WTC11 (cell line): ENCODE measurements at regions not wholly inside any gene's neighbourhood (a gene's known extent, or its start where the extent isn't known, plus 50 kb on each side); places are given as distances from the start of the nearest gene placed in this dataset.

Source experiments
- ATAC-seq: fragments of 200-7000 bp; cut with Tn5 transposase; 2 replicates; pipeline ENCODE4 v1.10.0; 2021; ENCODE audit warnings: mild to moderate bottlenecking, moderate library complexity
- CTCF ChIA-PET: fragments of 300-600 bp; sonication (Branson Sonifier 250); formaldehyde crosslinking; loops from one replicate; lab custom pipeline; 2021; ENCODE audit warnings: antibody characterized with exemption; lab: Charles Lee
- POLR2A ChIA-PET: fragments of 350-600 bp; sonication (Branson Sonifier 250); formaldehyde crosslinking; loops from one replicate; lab custom pipeline; 2021; ENCODE audit warnings: antibody characterized with exemption; lab: Charles Lee
- DNase-seq: peaks from one replicate; pipeline ENCODE4 v3.0.0; 2021; ENCODE audit warnings: low spot score
- H3K27ac Mint-ChIP-seq: 2 replicates; pipeline ENCODE4 v1.8.0; 2021; ENCODE audit warnings: mixed read lengths
- H3K27me3 Mint-ChIP-seq: 2 replicates; pipeline ENCODE4 v1.8.0; 2021; ENCODE audit warnings: low read depth, mild to moderate bottlenecking, moderate library complexity, mixed read lengths
- H3K36me3 Mint-ChIP-seq: 2 replicates; pipeline ENCODE4 v1.8.0; 2021; ENCODE audit warnings: mixed read lengths
- H3K4me1 Mint-ChIP-seq: 2 replicates; pipeline ENCODE4 v1.8.0; 2022; ENCODE audit warnings: mixed read lengths
- H3K4me3 Mint-ChIP-seq: 2 replicates; pipeline ENCODE4 v1.8.0; 2021; ENCODE audit warnings: mild to moderate bottlenecking, moderate library complexity, mixed read lengths
- H3K9me3 Mint-ChIP-seq: 2 replicates; pipeline ENCODE4 v1.8.0; 2021; ENCODE audit warnings: mixed read lengths
- AR ChIP-seq: fragments of 250-450 bp; sonication (Bioruptor Pico); IDR thresholded peaks from 2 replicates; pipeline ENCODE4 v1.9.0; 2021; ENCODE audit warnings: mild to moderate bottlenecking
- ATF1 ChIP-seq: sonication (generic); formaldehyde crosslinking; IDR thresholded peaks from 2 replicates; pipeline ENCODE4 v1.8.1; 2023; ENCODE audit warnings: mild to moderate bottlenecking, moderate library complexity, missing genetic modification reagents
- E2F4 ChIP-seq: sonication (generic); formaldehyde crosslinking; IDR thresholded peaks from 2 replicates; pipeline ENCODE4 v1.8.1; 2022; ENCODE audit warnings: low read depth, mild to moderate bottlenecking, moderate library complexity, missing genetic modification reagents, borderline replicate concordance
- FOXK1 ChIP-seq: sonication (generic); formaldehyde crosslinking; IDR thresholded peaks from 2 replicates; pipeline ENCODE4 v1.8.0; 2022; ENCODE audit warnings: mild to moderate bottlenecking, moderate library complexity, missing genetic modification reagents
- GRHL2 ChIP-seq: fragments of 250-450 bp; sonication (Bioruptor Pico); IDR thresholded peaks from 2 replicates; pipeline ENCODE4 v1.8.0; 2022; ENCODE audit warnings: mild to moderate bottlenecking, moderate library complexity; ENCODE audit not compliant: insufficient replicate concordance, severe bottlenecking
- MAX ChIP-seq: sonication (generic); formaldehyde crosslinking; IDR thresholded peaks from 2 replicates; pipeline ENCODE4 v1.8.0; 2022; ENCODE audit warnings: mild to moderate bottlenecking, missing genetic modification reagents
- MXD4 ChIP-seq: fragments of 250-450 bp; sonication (Bioruptor Pico); IDR thresholded peaks from 2 replicates; pipeline ENCODE4 v1.8.0; 2021; ENCODE audit warnings: mild to moderate bottlenecking, moderate library complexity, borderline replicate concordance
- NFATC4 ChIP-seq: fragments of 250-450 bp; sonication (Bioruptor Pico); IDR thresholded peaks from 2 replicates; pipeline ENCODE4 v1.9.0; 2021; ENCODE audit warnings: mild to moderate bottlenecking
- NR3C1 ChIP-seq: sonication (generic); formaldehyde crosslinking; conservative IDR thresholded peaks from 2 replicates; pipeline ENCODE4 v1.8.1; 2023; ENCODE audit warnings: low read depth, mild to moderate bottlenecking, missing genetic modification reagents
- RELA ChIP-seq: sonication (generic); formaldehyde crosslinking; IDR thresholded peaks from 2 replicates; pipeline ENCODE4 v1.8.1; 2022; ENCODE audit warnings: missing genetic modification reagents, mild to moderate bottlenecking, borderline replicate concordance
- ZMAT4 ChIP-seq: fragments of 250-450 bp; sonication (Bioruptor Pico); IDR thresholded peaks from 2 replicates; pipeline ENCODE4 v1.9.0; 2021; ENCODE audit warnings: mild to moderate bottlenecking
- ZNF219 ChIP-seq: sonication (generic); formaldehyde crosslinking; IDR thresholded peaks from 2 replicates; pipeline ENCODE4 v1.8.0; 2023; ENCODE audit warnings: missing genetic modification reagents, mild to moderate bottlenecking, borderline replicate concordance
- ZNF263 ChIP-seq: sonication (generic); formaldehyde crosslinking; IDR thresholded peaks from 2 replicates; pipeline ENCODE4 v1.8.1; 2022; ENCODE audit warnings: low read depth, mild to moderate bottlenecking, moderate library complexity, missing genetic modification reagents
- ZNF416 ChIP-seq: fragments of 250-450 bp; sonication (Bioruptor Pico); IDR thresholded peaks from 2 replicates; pipeline ENCODE4 v1.9.0; 2021; ENCODE audit warnings: mild to moderate bottlenecking, inconsistent platforms
- TF ChIP-seq, protein P1 (sequence below): sonication (generic); formaldehyde crosslinking; IDR thresholded peaks from 2 replicates; pipeline ENCODE4 v1.8.0; 2022; ENCODE audit warnings: missing genetic modification reagents
- TF ChIP-seq, protein P2 (sequence below): fragments of 250-450 bp; sonication (Bioruptor Pico); IDR thresholded peaks from 2 replicates; pipeline ENCODE4 v1.8.0; 2021; ENCODE audit warnings: mild to moderate bottlenecking
- TF ChIP-seq, protein P3 (sequence below): sonication (generic); formaldehyde crosslinking; IDR thresholded peaks from 2 replicates; pipeline ENCODE4 v1.8.1; 2022; ENCODE audit warnings: missing genetic modification reagents, borderline replicate concordance

- H3K27ac Mint-ChIP-seq, result no peak overlapping the region
- no peaks in the 10 kb centered on the region for H3K9me3 Mint-ChIP-seq
- H3K36me3 Mint-ChIP-seq, result no peaks in the 10 kb centered on the region
- H3K27me3 Mint-ChIP-seq, result no peaks in the 10 kb centered on the region
- DNase-seq (no peak), ATAC-seq (no peak)
- H3K4me3 Mint-ChIP-seq, result no peak overlapping the region
- peaks cover 3% of the 10 kb centered on the region; the same call in 1 of the 2 replicates for H3K4me1 Mint-ChIP-seq
- ChIA-PET POLR2A (no interaction called here), CTCF (no interaction called here)
- TF ChIP-seq GRHL2, result no peak
- no peak for TF ChIP-seq MAX (CRISPR knock-in tag)
- no peak for TF ChIP-seq NR3C1 (CRISPR knock-in tag)
- no peak for TF ChIP-seq MXD4
- no peak for TF ChIP-seq ATF1 (CRISPR knock-in tag)
- TF ChIP-seq, protein P1, sequence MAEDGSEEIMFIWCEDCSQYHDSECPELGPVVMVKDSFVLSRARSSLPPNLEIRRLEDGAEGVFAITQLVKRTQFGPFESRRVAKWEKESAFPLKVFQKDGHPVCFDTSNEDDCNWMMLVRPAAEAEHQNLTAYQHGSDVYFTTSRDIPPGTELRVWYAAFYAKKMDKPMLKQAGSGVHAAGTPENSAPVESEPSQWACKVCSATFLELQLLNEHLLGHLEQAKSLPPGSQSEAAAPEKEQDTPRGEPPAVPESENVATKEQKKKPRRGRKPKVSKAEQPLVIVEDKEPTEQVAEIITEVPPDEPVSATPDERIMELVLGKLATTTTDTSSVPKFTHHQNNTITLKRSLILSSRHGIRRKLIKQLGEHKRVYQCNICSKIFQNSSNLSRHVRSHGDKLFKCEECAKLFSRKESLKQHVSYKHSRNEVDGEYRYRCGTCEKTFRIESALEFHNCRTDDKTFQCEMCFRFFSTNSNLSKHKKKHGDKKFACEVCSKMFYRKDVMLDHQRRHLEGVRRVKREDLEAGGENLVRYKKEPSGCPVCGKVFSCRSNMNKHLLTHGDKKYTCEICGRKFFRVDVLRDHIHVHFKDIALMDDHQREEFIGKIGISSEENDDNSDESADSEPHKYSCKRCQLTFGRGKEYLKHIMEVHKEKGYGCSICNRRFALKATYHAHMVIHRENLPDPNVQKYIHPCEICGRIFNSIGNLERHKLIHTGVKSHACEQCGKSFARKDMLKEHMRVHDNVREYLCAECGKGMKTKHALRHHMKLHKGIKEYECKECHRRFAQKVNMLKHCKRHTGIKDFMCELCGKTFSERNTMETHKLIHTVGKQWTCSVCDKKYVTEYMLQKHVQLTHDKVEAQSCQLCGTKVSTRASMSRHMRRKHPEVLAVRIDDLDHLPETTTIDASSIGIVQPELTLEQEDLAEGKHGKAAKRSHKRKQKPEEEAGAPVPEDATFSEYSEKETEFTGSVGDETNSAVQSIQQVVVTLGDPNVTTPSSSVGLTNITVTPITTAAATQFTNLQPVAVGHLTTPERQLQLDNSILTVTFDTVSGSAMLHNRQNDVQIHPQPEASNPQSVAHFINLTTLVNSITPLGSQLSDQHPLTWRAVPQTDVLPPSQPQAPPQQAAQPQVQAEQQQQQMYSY (CRISPR knock-in tag), result no peak
These were observed 228.3 kb upstream of the ZNF32 start for GRCh38 chr10:43876976-43877375.

- DNase-seq (no peak), ATAC-seq (no peak)
- Mint-ChIP-seq H3K27ac (no peak overlapping the region), H3K9me3 (no peaks in the 10 kb centered on the region), H3K4me3 (no peak overlapping the region), H3K36me3 (no peaks in the 10 kb centered on the region), H3K27me3 (no peaks in the 10 kb centered on the region), H3K4me1 (peaks cover 3% of the 10 kb centered on the region; the same call in 1 of the 2 replicates)
- no peak for TF ChIP-seq RELA (CRISPR knock-in tag)
- no peak for TF ChIP-seq NFATC4
- TF ChIP-seq, protein P2, sequence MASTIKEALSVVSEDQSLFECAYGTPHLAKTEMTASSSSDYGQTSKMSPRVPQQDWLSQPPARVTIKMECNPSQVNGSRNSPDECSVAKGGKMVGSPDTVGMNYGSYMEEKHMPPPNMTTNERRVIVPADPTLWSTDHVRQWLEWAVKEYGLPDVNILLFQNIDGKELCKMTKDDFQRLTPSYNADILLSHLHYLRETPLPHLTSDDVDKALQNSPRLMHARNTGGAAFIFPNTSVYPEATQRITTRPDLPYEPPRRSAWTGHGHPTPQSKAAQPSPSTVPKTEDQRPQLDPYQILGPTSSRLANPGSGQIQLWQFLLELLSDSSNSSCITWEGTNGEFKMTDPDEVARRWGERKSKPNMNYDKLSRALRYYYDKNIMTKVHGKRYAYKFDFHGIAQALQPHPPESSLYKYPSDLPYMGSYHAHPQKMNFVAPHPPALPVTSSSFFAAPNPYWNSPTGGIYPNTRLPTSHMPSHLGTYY (CRISPR knock-in tag), result no peak
- no peak for TF ChIP-seq E2F4 (CRISPR knock-in tag)
- TF ChIP-seq FOXK1 (CRISPR knock-in tag), result no peak
- TF ChIP-seq ZMAT4, result no peak
- no peak for TF ChIP-seq AR (CRISPR knock-in tag)
- TF ChIP-seq, protein P3, sequence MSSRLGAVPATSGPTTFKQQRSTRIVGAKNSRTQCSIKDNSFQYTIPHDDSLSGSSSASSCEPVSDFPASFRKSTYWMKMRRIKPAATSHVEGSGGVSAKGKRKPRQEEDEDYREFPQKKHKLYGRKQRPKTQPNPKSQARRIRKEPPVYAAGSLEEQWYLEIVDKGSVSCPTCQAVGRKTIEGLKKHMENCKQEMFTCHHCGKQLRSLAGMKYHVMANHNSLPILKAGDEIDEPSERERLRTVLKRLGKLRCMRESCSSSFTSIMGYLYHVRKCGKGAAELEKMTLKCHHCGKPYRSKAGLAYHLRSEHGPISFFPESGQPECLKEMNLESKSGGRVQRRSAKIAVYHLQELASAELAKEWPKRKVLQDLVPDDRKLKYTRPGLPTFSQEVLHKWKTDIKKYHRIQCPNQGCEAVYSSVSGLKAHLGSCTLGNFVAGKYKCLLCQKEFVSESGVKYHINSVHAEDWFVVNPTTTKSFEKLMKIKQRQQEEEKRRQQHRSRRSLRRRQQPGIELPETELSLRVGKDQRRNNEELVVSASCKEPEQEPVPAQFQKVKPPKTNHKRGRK (CRISPR knock-in tag), result no peak
- no peak for TF ChIP-seq ZNF219 (CRISPR knock-in tag)
- TF ChIP-seq ZNF263 (CRISPR knock-in tag), result no peak
- no peak for TF ChIP-seq ATF1 (CRISPR knock-in tag)
- TF ChIP-seq ZNF416, result no peak
- POLR2A ChIA-PET, result no interaction called here
- CTCF ChIA-PET, result interaction anchor here (2.1 kb wide), 1 partner anchor 11 kb away, joined by 6 read pairs; no protein-coding TSS in a partner anchor
These were observed 226.3 kb upstream of the ZNF32 start for GRCh38 chr10:43874984-43875383.
